ENCODE measurements at regions not wholly inside any gene's neighbourhood (a gene's known extent, or its start where the extent isn't known, plus 50 kb on each side); places are given as distances from the start of the nearest gene placed in this dataset.
A peak's percentile ranks its signal among the peaks of the same experiment; 100 is the strongest.

GRCh38 chr1:199121047-199121446 lies 482.2 kb downstream of the PTPRC start:
- no peak for DNase-seq

GRCh38 chr1:199122085-199122484 lies 483.2 kb downstream of the PTPRC start:
- DNase-seq = no peak

- no peak for DNase-seq
Measured at GRCh38 chr1:199122532-199123311, 483.9 kb downstream of the PTPRC start.

- no peak for DNase-seq
Measured at GRCh38 chr1:199123615-199124014, 484.8 kb downstream of the PTPRC start.

- no peak for DNase-seq
Measured at GRCh38 chr1:199124351-199124750, 485.5 kb downstream of the PTPRC start.

- DNase-seq = no peak
Measured at GRCh38 chr1:199129247-199129646, 490.4 kb downstream of the PTPRC start.

- no peak for DNase-seq
Measured at GRCh38 chr1:199132006-199132405, 493.2 kb downstream of the PTPRC start.

- no peak for DNase-seq
Measured at GRCh38 chr1:199135901-199136300, 497.1 kb downstream of the PTPRC start.

GRCh38 chr1:199138061-199138460 lies 499.2 kb downstream of the PTPRC start:
- no peak for DNase-seq

- no peak for DNase-seq
Measured at GRCh38 chr1:199149591-199149990, 510.8 kb downstream of the PTPRC start.

- DNase-seq = no peak
Measured at GRCh38 chr1:199150756-199151155, 511.9 kb downstream of the PTPRC start.

- no peak for DNase-seq
Measured at GRCh38 chr1:199151634-199152425, 513.0 kb downstream of the PTPRC start.

- no peak for DNase-seq
Measured at GRCh38 chr1:199152676-199153075, 513.8 kb downstream of the PTPRC start.

- no peak for DNase-seq
Measured at GRCh38 chr1:199155166-199156019, 516.6 kb downstream of the PTPRC start.

- no peak for DNase-seq
Measured at GRCh38 chr1:199157494-199157893, 518.7 kb downstream of the PTPRC start.

GRCh38 chr1:199160521-199161318 lies 521.9 kb downstream of the PTPRC start:
- DNase-seq = no peak

GRCh38 chr1:199161319-199161680 lies 522.5 kb downstream of the PTPRC start:
- DNase-seq = no peak

- no peak for DNase-seq
Measured at GRCh38 chr1:199161766-199162303, 523.0 kb downstream of the PTPRC start.

GRCh38 chr1:199163267-199163666 lies 524.4 kb downstream of the PTPRC start:
- DNase-seq = no peak

GRCh38 chr1:199163670-199164069 lies 524.8 kb downstream of the PTPRC start:
- DNase-seq = no peak

GRCh38 chr1:199167460-199167859 lies 528.6 kb downstream of the PTPRC start:
- no peak for DNase-seq

- DNase-seq = peak; percentile 41
Measured at GRCh38 chr1:199168888-199169585, 530.2 kb downstream of the PTPRC start.

Data from CD4-positive, alpha-beta T cell treated with Interleukin-10 for 1 hour (primary cell).